K562 (cell line): ENCODE measurements at regions not wholly inside any gene's neighbourhood (a gene's known extent, or its start where the extent isn't known, plus 50 kb on each side); places are given as distances from the start of the nearest gene placed in this dataset.

Experiments used
- ATAC-seq: fragments of 200-7000 bp; cut with Tn5 transposase; 3 replicates; pipeline ENCODE4 v1.9.1; 2020; ENCODE audit warnings: moderate library complexity
- BruUV-seq: library from RNA; stranded (reverse); fragments of 400-500 nt; replicated peaks from 2 replicates; lab custom pipeline; 2021; lab: Mats Ljungman, UMichigan
- CTCF ChIA-PET: fragments of 300-600 bp; formaldehyde crosslinking; extraction: SDS; loops from one replicate; lab custom pipeline; 2021; ENCODE audit warnings: low intra/inter-chr PET ratio; lab: Yijun Ruan, JAX
- POLR2A ChIA-PET: fragments of 300-600, 350-650 bp; sonication (Branson Sonifier 250); formaldehyde crosslinking; extraction: SDS; loops from one replicate; lab custom pipeline; 2021; ENCODE audit warnings: antibody characterized with exemption, inconsistent platforms; lab: Yijun Ruan, JAX
- DNase-seq, 4 experiments: peaks; one replicate each; pipeline versions ENCODE4 v3.0.0 to v3.0.0-alpha.2; 2011 to 2018; ENCODE audit warnings: low spot score in 3 of 4, mixed read lengths in 3 of 4; ENCODE audit errors: extremely low read depth in 1 of 4
- FAIRE-seq: peaks from 2 replicates; lab custom pipeline; 2011; peaks lifted over from hg19 to GRCh38; lab: Jason Lieb, UNC
- H2AFZ ChIP-seq: 2 replicates; pipeline ENCODE4 v1.6.0; 2011; ENCODE audit warnings: low read depth, low read length, control low read depth, inconsistent platforms
- H3K27ac ChIP-seq: fragments of 200-600 bp; 3 replicates; pipeline ENCODE4 v1.8.0; 2011; ENCODE audit warnings: low read depth, mild to moderate bottlenecking, control low read depth, inconsistent platforms, low read length, moderate library complexity, mixed read lengths; ENCODE audit errors: extremely low read depth
- H3K27me3 ChIP-seq, 2 experiments: fragments of 300-600 bp in 1 of 2; 2 replicates in 1 of 2; 3 replicates in 1 of 2; pipeline versions ENCODE4 v1.6.0 to v1.8.0; 2011; ENCODE audit warnings: inconsistent platforms in 2 of 2, low read length in 2 of 2, mild to moderate bottlenecking in 1 of 2, mixed read lengths in 1 of 2, moderate library complexity in 1 of 2; ENCODE audit not compliant: control insufficient read depth in 2 of 2, insufficient read depth in 2 of 2
- H3K36me3 ChIP-seq: fragments of 300-600 bp; 3 replicates; pipeline ENCODE4 v1.8.0; 2011; ENCODE audit warnings: mild to moderate bottlenecking, low read length, inconsistent platforms; ENCODE audit not compliant: control insufficient read depth, insufficient read depth
- H3K4me1 ChIP-seq, 2 experiments: fragments of 200-600 bp in 1 of 2; replicated peaks in 1 of 2; 2 replicates in 1 of 2; 3 replicates in 1 of 2; pipeline versions ENCODE4 v1.5.1 to v1.8.0; 2011; ENCODE audit warnings: inconsistent platforms in 2 of 2, low read length in 2 of 2, mild to moderate bottlenecking in 1 of 2, mixed read lengths in 1 of 2, moderate library complexity in 1 of 2; ENCODE audit not compliant: control insufficient read depth in 2 of 2, insufficient read depth in 2 of 2
- H3K4me2 ChIP-seq: 2 replicates; pipeline ENCODE4 v1.6.1; 2011; ENCODE audit warnings: low read length, control low read depth, inconsistent platforms, mixed read lengths; ENCODE audit not compliant: insufficient read depth
- H3K4me3 ChIP-seq: fragments of 200-600 bp; sonication (generic), shearing (Covaris generic); 2 replicates; pipeline ENCODE4 v1.5.1; 2016; ENCODE audit warnings: control low read depth, inconsistent platforms
- H3K79me2 ChIP-seq: fragments of 200-600 bp; 3 replicates; pipeline ENCODE4 v1.8.0; 2011; ENCODE audit warnings: low read length, inconsistent platforms; ENCODE audit not compliant: control insufficient read depth, insufficient read depth
- H3K9ac ChIP-seq, 2 experiments: 2 replicates each; pipeline versions ENCODE4 v1.6.0 to v1.6.1; 2011; ENCODE audit warnings: low read depth in 2 of 2, low read length in 2 of 2, control low read depth in 1 of 2, inconsistent platforms in 1 of 2, mild to moderate bottlenecking in 1 of 2, mixed read lengths in 1 of 2; ENCODE audit not compliant: insufficient read depth in 1 of 2
- H3K9me1 ChIP-seq: one replicate; pipeline ENCODE4 v1.6.0; 2011; ENCODE audit warnings: inconsistent platforms, mild to moderate bottlenecking, low read length, moderate library complexity; ENCODE audit not compliant: control insufficient read depth, insufficient read depth
- H3K9me3 ChIP-seq: replicated peaks from 2 replicates; pipeline ENCODE4 v1.5.1; 2011; ENCODE audit warnings: low read depth, low read length, inconsistent platforms; ENCODE audit not compliant: control insufficient read depth, insufficient read depth
- H4K20me1 ChIP-seq: replicated peaks from 2 replicates; pipeline ENCODE4 v1.6.1; 2011; ENCODE audit warnings: low read length, inconsistent platforms, mixed read lengths; ENCODE audit not compliant: control insufficient read depth, insufficient read depth
- BCOR ChIP-seq: fragments of 450-650 bp; IDR thresholded peaks from 2 replicates; pipeline ENCODE4 v1.6.1; 2016
- MAFG ChIP-seq: fragments of 450-650 bp; conservative IDR thresholded peaks from 2 replicates; pipeline ENCODE4 v1.6.1; 2016; ENCODE audit warnings: missing genetic modification characterization, missing compliant biosample characterization
- PHF8 ChIP-seq: fragments of 200-600 bp; sonication (generic); IDR thresholded peaks from 2 replicates; pipeline ENCODE4 v1.6.1; 2012; ENCODE audit warnings: mixed run types, mild to moderate bottlenecking, inconsistent platforms, low read length, moderate library complexity, borderline replicate concordance
- RFX1 ChIP-seq: fragments of 450-650 bp; IDR thresholded peaks from 2 replicates; pipeline ENCODE4 v1.6.1; 2016; ENCODE audit warnings: mild to moderate bottlenecking, moderate library complexity
- ZNF263 ChIP-seq: sonication (generic); formaldehyde crosslinking; IDR thresholded peaks from 2 replicates; pipeline ENCODE4 v1.8.0; 2022; ENCODE audit warnings: mild to moderate bottlenecking, missing genetic modification reagents, borderline replicate concordance
- WGBS: fragments of 100-300 bp; shearing (Covaris generic); methylation state at CpG from one replicate; pipeline ENCODE4 v1.1.6; 2016; ENCODE audit warnings: low coverage, mixed read lengths; ENCODE audit not compliant: insufficient coverage; ENCODE audit errors: missing lambda C conversion rate; 5-methylcytosine and 5-hydroxymethylcytosine counted together
- in situ Hi-C: fragments of 300-500 bp; cut with MboI; formaldehyde crosslinking; loops from 4 replicates; pipeline ENCODE4 v1.15.0; 2018; ENCODE audit warnings: inconsistent platforms, mixed read lengths
- intact Hi-C: fragments of 100-400 bp; cut with micrococcal nuclease; formaldehyde crosslinking; loops from 2 replicates; pipeline ENCODE4 v1.14.2; 2022

DNA sequence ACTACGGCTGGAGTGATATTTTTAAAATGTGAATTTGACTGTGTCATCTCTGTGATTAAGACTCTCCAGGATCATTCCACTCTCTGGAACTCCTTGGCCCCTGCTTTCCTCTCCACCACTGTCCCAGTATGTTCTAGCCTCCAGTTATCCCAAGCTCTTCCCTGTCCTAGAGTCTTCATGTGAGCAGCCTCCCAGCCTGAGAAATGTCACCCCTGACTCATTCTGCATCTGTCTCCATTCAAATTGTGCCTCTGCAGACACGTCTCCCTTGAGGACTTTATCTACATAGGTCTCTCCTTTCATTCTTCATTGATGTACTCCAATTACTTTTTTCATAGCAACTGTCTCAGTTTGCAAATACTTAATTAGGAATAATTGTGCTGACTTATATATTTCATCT is 317.7 kb upstream of the ADAMTS9 start:
- POLR2A ChIA-PET, result no interaction called here
- no peak overlapping the region for H3K4me3 ChIP-seq
- H3K9me3 ChIP-seq, result no peaks in the 10 kb centered on the region
- no peaks in the 10 kb centered on the region for H3K79me2 ChIP-seq
- no peaks in the 10 kb centered on the region for H3K36me3 ChIP-seq
- H4K20me1 ChIP-seq, result no peaks in the 10 kb centered on the region
- no TSS peak for BruUV-seq
- H3K9me1 ChIP-seq, result no peaks in the 10 kb centered on the region
- WGBS, result 52% methylated on average over 2 of the region's 2 CpGs
- H3K4me1 ChIP-seq, result no peaks in the 10 kb centered on the region
- no peak overlapping the region for H3K27ac ChIP-seq
- DNase-seq (no peak), FAIRE-seq (no peak), ATAC-seq (no peak)
- H3K4me2 ChIP-seq, result no peak overlapping the region
- intact Hi-C loops, result no loop called here
- TF ChIP-seq MAFG (tag) (no peak), PHF8 (no peak), BCOR (no peak)
- CTCF ChIA-PET, result no interaction called here
- no peak overlapping the region for H3K9ac ChIP-seq
- in situ Hi-C loops, result no loop called here
- no peak overlapping the region for H2AFZ ChIP-seq
- H3K27me3 ChIP-seq, result no peaks in the 10 kb centered on the region

- Histone ChIP-seq H3K9ac (no peak overlapping the region), H3K36me3 (no peaks in the 10 kb centered on the region), H3K9me1 (no peaks in the 10 kb centered on the region), H3K27me3 (no peaks in the 10 kb centered on the region), H4K20me1 (no peaks in the 10 kb centered on the region), H2AFZ (no peak overlapping the region), H3K9me3 (no peaks in the 10 kb centered on the region), H3K4me3 (no peak overlapping the region), H3K79me2 (no peaks in the 10 kb centered on the region), H3K27ac (no peak overlapping the region), H3K4me2 (no peak overlapping the region), H3K4me1 (no peaks in the 10 kb centered on the region)
- no TSS peak for BruUV-seq
- peak; percentile 18; the same call in 1 of the 2 replicates for TF ChIP-seq RFX1
- no peak for TF ChIP-seq ZNF263 (CRISPR knock-in tag)
- DNase-seq (no peak), FAIRE-seq (no peak), ATAC-seq (no peak)
- WGBS, result 31% methylated on average over 4 of the region's 4 CpGs
- in situ Hi-C loops (no loop called here), intact Hi-C loops (no loop called here)
- CTCF ChIA-PET, result no interaction called here
- POLR2A ChIA-PET, result no interaction called here
Measured at GRCh38 chr3:65004795-65005295, 317.0 kb upstream of the ADAMTS9 start.
